ENCODE measurements at regions not wholly inside any gene's neighbourhood (a gene's known extent, or its start where the extent isn't known, plus 50 kb on each side); places are given as distances from the start of the nearest gene placed in this dataset.

- peaks cover 0 to 6% of the 10 kb centered on the region in 2 donors for H3K4me1 ChIP-seq
- no peaks in the 10 kb centered on the region for H3K9me3 ChIP-seq
- TF ChIP-seq POLR2A (IDR thresholded peaks at IDR 0.05) (no peak), CTCF (IDR thresholded peaks at IDR 0.05) (no peak)
- 71 to 73% methylated on average over 3 of the region's 3 CpGs for WGBS, 2 donors
- intact Hi-C loops (cut with DNase I): loop anchor here (10.0 kb wide), 2 partner anchors 48 to 98 kb away; no protein-coding TSS in a partner anchor
- no peaks in the 10 kb centered on the region for H3K27me3 ChIP-seq
- no peaks in the 10 kb centered on the region for H3K36me3 ChIP-seq
- no peak for DNase-seq
- H3K4me3 ChIP-seq (replicated peaks in 1 of 3): no peak overlapping the region
- H3K27ac ChIP-seq: no peak overlapping the region
Observed at GRCh38 chr18:22552899-22553460, 135.3 kb upstream of the CTAGE1 start.

- Histone ChIP-seq H3K36me3 (no peaks in the 10 kb centered on the region), H3K4me1 (peaks cover 6 to 12% of the 10 kb centered on the region in 2 donors), H3K27ac (peak overlapping the region; percentile 5 to 57 (median 27)), H3K4me3 (replicated peaks in 1 of 3) (no peak overlapping the region), H3K27me3 (no peaks in the 10 kb centered on the region), H3K9me3 (no peaks in the 10 kb centered on the region)
- WGBS, 2 donors: 53 to 64% methylated on average over 8 of the region's 8 CpGs
- peak; percentile 85 to 86 for DNase-seq
- TF ChIP-seq POLR2A (IDR thresholded peaks at IDR 0.05) (no peak), CTCF (IDR thresholded peaks at IDR 0.05) (no peak)
- intact Hi-C loops (cut with DNase I): loop anchor here (5.0 to 10.0 kb wide), 3 partner anchors 52 to 384 kb away; no protein-coding TSS in a partner anchor
Observed at GRCh38 chr18:22556222-22557167, 138.8 kb upstream of the CTAGE1 start.

GRCh38 chr18:22557168-22557941 is 139.6 kb upstream of the CTAGE1 start:
- no peak for DNase-seq
- TF ChIP-seq POLR2A (IDR thresholded peaks at IDR 0.05) (no peak), CTCF (IDR thresholded peaks at IDR 0.05) (no peak)
- no peaks in the 10 kb centered on the region for H3K9me3 ChIP-seq
- H3K4me1 ChIP-seq: peaks cover 6 to 12% of the 10 kb centered on the region in 2 donors
- 81 to 83% methylated on average over 11 to 12 of the region's 12 CpGs for WGBS, 2 donors
- intact Hi-C loops (cut with DNase I): loop anchor here (5.0 to 10.0 kb wide), 3 partner anchors 53 to 385 kb away; no protein-coding TSS in a partner anchor
- no peaks in the 10 kb centered on the region for H3K36me3 ChIP-seq
- peak overlapping the region; percentile 5 to 57 (median 27) for H3K27ac ChIP-seq
- H3K27me3 ChIP-seq: no peaks in the 10 kb centered on the region
- no peak overlapping the region for H3K4me3 ChIP-seq (replicated peaks in 1 of 3)

- TF ChIP-seq CTCF (IDR thresholded peaks at IDR 0.05) (no peak), POLR2A (IDR thresholded peaks at IDR 0.05) (peak in 1 of 2 donors; percentile 37)
- H3K9me3 ChIP-seq: no peaks in the 10 kb centered on the region
- WGBS, 2 donors: 1 to 9% methylated on average over 28 of the region's 28 CpGs
- H3K27ac ChIP-seq: peak overlapping the region; percentile 68 to 75 (median 71)
- H3K4me3 ChIP-seq (replicated peaks in 1 of 3): peak overlapping the region in 2 of 3 donors; percentile 40 to 56
- intact Hi-C loops (cut with DNase I): loop anchor here (5.0 to 10.0 kb wide), 3 partner anchors 54 to 387 kb away; no protein-coding TSS in a partner anchor
- no peaks in the 10 kb centered on the region for H3K36me3 ChIP-seq
- DNase-seq: peak; percentile 82 to 83
- no peaks in the 10 kb centered on the region for H3K27me3 ChIP-seq
- peaks cover 6 to 12% of the 10 kb centered on the region in 2 donors for H3K4me1 ChIP-seq
Observed at GRCh38 chr18:22558945-22559385, 141.2 kb upstream of the CTAGE1 start.
